ENCODE measurements at regions not wholly inside any gene's neighbourhood (a gene's known extent, or its start where the extent isn't known, plus 50 kb on each side); places are given as distances from the start of the nearest gene placed in this dataset.

DNA sequence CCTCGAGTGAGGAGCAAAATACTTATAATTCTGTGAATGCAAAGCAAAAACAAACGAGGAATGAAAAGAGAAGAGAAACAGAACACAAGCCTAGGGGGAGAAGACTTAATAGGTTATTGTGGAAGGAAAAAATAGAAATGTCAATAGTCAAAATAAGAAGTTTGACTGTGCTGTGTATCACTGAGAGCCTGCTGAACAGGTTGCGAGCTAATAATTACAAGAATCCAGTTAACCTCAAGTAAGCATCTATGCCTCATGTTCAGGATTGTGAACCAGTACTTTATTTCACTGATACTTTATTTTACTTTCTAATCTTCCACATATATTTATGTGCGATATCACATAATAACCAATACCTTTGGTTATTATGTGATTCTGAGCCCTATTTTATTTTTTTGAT is 316.7 kb downstream of the OTUD1 start:
- TF ChIP-seq, protein P1, sequence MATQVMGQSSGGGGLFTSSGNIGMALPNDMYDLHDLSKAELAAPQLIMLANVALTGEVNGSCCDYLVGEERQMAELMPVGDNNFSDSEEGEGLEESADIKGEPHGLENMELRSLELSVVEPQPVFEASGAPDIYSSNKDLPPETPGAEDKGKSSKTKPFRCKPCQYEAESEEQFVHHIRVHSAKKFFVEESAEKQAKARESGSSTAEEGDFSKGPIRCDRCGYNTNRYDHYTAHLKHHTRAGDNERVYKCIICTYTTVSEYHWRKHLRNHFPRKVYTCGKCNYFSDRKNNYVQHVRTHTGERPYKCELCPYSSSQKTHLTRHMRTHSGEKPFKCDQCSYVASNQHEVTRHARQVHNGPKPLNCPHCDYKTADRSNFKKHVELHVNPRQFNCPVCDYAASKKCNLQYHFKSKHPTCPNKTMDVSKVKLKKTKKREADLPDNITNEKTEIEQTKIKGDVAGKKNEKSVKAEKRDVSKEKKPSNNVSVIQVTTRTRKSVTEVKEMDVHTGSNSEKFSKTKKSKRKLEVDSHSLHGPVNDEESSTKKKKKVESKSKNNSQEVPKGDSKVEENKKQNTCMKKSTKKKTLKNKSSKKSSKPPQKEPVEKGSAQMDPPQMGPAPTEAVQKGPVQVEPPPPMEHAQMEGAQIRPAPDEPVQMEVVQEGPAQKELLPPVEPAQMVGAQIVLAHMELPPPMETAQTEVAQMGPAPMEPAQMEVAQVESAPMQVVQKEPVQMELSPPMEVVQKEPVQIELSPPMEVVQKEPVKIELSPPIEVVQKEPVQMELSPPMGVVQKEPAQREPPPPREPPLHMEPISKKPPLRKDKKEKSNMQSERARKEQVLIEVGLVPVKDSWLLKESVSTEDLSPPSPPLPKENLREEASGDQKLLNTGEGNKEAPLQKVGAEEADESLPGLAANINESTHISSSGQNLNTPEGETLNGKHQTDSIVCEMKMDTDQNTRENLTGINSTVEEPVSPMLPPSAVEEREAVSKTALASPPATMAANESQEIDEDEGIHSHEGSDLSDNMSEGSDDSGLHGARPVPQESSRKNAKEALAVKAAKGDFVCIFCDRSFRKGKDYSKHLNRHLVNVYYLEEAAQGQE (IDR thresholded peaks at IDR 0.05; ENCODE audit: insufficient read depth in 1 of 2, low read depth in 2 of 2, low read length in 1 of 2) = no peak
- TF ChIP-seq CTCF (IDR thresholded peaks at IDR 0.05) (no peak), POLR2AphosphoS5 (IDR thresholded peaks at IDR 0.05; ENCODE audit: low read depth, low read length) (no peak)
